ENCODE measurements at regions not wholly inside any gene's neighbourhood (a gene's known extent, or its start where the extent isn't known, plus 50 kb on each side); places are given as distances from the start of the nearest gene placed in this dataset.
A peak's percentile ranks its signal among the peaks of the same experiment; 100 is the strongest.

DNA sequence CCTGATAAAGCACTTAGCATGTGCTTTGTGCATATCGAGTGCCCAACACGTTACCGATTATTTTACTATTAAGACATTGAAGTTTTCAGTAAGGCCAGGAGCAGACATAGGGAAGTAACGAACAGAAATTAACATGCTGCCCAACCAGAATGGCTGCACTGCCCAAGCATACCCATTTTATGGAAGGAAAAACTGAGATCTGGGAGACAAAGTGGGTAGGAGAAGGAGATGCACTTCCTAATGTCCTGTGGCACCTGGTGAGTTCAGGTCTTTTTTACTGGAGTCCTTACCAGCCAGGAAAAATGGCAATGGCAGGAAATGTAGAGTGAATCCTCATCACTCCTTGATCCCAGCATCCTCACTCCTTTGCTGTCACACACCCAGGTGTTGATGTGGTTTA, 768.5 kb downstream of the MED13L start:
- Mint-ChIP-seq H3K9me3 (peaks cover 14% of the 10 kb centered on the region), H3K4me1 (peaks cover 32% of the 10 kb centered on the region), H3K4me3 (no peak overlapping the region), H3K27me3 (ENCODE audit: low read depth, poor library complexity) (peaks cover 9% of the 10 kb centered on the region), H3K36me3 (ENCODE audit: low read depth) (no peaks in the 10 kb centered on the region), H3K27ac (no peak overlapping the region)
- DNase-seq, result no peak
- TF ChIP-seq, protein P1, sequence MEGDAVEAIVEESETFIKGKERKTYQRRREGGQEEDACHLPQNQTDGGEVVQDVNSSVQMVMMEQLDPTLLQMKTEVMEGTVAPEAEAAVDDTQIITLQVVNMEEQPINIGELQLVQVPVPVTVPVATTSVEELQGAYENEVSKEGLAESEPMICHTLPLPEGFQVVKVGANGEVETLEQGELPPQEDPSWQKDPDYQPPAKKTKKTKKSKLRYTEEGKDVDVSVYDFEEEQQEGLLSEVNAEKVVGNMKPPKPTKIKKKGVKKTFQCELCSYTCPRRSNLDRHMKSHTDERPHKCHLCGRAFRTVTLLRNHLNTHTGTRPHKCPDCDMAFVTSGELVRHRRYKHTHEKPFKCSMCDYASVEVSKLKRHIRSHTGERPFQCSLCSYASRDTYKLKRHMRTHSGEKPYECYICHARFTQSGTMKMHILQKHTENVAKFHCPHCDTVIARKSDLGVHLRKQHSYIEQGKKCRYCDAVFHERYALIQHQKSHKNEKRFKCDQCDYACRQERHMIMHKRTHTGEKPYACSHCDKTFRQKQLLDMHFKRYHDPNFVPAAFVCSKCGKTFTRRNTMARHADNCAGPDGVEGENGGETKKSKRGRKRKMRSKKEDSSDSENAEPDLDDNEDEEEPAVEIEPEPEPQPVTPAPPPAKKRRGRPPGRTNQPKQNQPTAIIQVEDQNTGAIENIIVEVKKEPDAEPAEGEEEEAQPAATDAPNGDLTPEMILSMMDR (IDR thresholded peaks at IDR 0.05), result no peak

DNA sequence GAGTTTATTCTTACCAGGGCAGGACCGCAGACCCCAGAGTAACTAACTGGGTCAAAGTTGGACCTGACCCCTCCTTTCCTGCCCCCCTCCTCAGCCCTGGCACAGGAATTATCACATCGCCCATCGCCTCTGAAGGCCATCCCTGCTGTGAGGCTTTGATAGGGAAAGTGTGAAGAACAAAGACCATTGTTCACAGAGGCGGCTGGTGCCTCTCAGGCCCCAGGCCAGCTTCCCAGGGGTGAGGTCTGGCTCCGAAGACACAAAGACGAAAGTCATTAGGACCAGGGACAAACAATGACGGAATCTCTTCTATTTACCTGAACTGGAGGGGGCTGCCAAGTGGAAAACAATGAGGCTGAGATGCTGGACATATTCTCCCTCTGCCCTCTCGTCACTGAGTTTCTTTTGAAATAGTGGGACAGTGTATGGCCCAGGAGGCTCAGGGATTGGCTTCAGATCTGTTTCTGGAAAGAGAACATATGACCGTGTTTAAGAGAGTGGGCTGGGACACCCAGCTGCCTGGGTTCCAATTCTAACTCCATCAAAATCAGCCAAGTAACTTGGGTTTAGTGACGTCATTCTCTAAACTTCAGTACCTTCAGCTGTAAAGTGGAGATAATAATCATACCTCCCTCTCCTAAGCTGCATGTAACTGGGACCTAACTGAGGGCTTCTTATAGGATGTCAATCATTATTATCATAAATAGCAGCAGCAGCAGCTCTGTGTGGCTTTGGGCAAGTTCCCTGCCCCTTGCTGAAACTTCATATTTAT, 769.4 kb downstream of the MED13L start:
- Mint-ChIP-seq H3K4me3 (no peak overlapping the region), H3K27ac (no peak overlapping the region)

DNA sequence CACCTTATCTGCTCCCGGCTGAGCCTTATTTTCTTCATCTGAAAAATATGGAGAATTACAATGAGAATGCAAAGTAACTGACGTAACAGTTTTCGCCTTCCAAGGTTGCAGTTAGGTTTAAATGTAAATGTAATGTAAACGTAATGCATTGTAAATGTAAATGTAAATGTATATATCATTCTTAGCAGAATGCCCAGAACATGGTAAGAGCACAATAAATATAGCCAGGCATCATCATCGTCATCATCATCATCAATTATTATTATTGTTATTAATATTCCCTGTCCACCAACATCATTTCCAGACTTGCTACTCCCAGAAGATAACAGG, 770.0 kb downstream of the MED13L start:
- DNase-seq, result no peak
- H3K27ac Mint-ChIP-seq, result no peak overlapping the region
- no peaks in the 10 kb centered on the region for H3K9me3 Mint-ChIP-seq
- H3K4me1 Mint-ChIP-seq, result peaks cover 36% of the 10 kb centered on the region
- no peaks in the 10 kb centered on the region for H3K36me3 Mint-ChIP-seq (ENCODE audit: low read depth)
- peaks cover 10% of the 10 kb centered on the region for H3K27me3 Mint-ChIP-seq (ENCODE audit: low read depth, poor library complexity)
- TF ChIP-seq, protein P1 (IDR thresholded peaks at IDR 0.05), result no peak
- H3K4me3 Mint-ChIP-seq, result no peak overlapping the region

More for the DNA sequence above, 769.4 kb downstream of the MED13L start:
- Mint-ChIP-seq H3K4me1 (peaks cover 36% of the 10 kb centered on the region), H3K36me3 (ENCODE audit: low read depth) (no peaks in the 10 kb centered on the region), H3K27me3 (ENCODE audit: low read depth, poor library complexity) (peaks cover 9% of the 10 kb centered on the region), H3K9me3 (peaks cover 6% of the 10 kb centered on the region)
- DNase-seq, result no peak
- TF ChIP-seq, protein P1 (IDR thresholded peaks at IDR 0.05), result no peak

DNA sequence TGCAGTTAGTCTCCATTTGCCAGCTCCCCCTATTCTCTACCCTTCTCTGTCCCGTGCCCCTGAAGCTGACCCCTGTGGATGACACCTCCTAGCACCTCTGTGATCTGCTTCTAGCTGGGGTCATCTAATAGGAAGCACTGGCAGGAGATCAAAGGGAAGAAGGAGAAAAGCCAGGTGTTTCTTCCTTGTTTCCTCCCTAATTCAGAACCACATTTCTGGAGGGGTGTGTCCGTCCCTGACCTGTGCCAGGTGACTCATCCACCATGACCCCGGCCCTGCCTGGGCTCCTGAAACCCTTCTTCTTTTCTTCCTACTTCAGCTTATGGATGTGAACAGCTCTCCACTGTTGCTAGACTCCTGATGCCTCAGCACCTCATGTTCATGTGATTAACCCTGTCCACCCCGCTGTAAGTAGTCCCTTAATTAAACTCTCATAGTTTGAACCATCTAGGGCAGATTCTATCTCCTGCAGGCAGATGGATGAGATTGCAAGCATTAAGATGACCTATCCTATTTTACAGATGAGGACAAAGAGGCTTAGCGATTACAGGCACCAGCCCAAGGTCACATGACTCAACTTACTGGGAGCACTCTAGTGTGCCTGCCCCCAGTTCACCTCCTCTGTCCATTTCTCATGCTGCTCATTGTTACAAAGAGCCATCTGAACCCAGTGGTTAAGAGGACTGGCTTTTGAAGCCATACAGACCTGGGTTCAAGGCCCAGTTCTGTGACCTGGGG, 770.5 kb downstream of the MED13L start:
- DNase-seq, result no peak
- Mint-ChIP-seq H3K4me3 (no peak overlapping the region), H3K4me1 (peaks cover 36% of the 10 kb centered on the region), H3K27ac (no peak overlapping the region), H3K9me3 (no peaks in the 10 kb centered on the region), H3K27me3 (ENCODE audit: low read depth, poor library complexity) (peaks cover 15% of the 10 kb centered on the region), H3K36me3 (ENCODE audit: low read depth) (no peaks in the 10 kb centered on the region)
- TF ChIP-seq, protein P1 (IDR thresholded peaks at IDR 0.05), result no peak

DNA sequence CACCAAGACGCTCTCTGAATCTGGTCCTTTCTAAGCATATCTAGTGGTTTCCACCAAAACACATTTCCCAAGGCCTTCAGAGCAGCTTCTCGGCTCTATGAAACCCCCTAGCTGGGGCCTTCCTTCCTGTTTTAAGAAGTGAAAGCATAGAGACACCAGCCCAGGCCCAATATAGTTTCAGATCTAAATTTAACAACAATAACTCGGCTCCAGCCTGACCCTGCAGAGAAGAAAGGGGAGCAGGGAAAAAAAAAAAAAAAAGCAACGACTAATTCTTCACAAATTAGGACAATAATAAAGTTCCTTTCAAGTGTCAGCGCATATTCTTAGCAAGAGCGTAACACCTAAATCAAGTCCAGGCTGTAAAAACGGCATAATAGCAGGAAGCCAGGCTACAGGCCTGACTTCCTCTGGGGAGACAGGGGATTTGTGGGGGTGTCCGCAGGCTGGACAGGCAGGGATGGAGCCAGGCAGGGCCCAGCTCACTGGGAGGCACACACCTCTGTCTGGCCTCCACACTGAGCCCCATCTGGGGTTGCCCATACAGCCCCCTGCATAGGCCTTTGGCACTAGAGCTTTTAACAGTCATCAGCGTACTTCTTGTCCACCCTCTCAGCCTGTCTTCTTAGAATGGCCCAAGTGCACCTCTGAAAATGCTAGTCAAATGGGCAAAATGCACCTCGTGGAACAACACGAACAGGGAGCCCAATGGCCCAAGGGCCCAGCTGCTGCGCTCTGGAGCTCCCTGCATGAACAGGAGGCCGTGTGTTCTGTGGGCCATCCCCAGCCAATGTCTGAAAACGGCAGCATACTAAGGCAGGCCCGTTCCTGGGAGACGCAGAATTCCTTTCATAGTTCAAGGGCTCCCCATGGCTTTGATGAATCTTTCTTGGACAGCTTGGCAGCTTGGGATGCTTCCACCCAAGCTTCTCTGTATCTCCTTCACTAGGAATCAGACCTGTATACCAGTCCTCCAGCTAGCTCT, 772.9 kb downstream of the MED13L start:
- TF ChIP-seq, protein P1 (IDR thresholded peaks at IDR 0.05), result no peak
- H3K36me3 Mint-ChIP-seq (ENCODE audit: low read depth), result no peaks in the 10 kb centered on the region
- DNase-seq, result no peak
- H3K4me1 Mint-ChIP-seq, result peaks cover 36% of the 10 kb centered on the region
- H3K27me3 Mint-ChIP-seq (ENCODE audit: low read depth, poor library complexity), result peaks cover 12% of the 10 kb centered on the region
- no peak overlapping the region for H3K4me3 Mint-ChIP-seq
- peak overlapping the region; percentile 83 for H3K27ac Mint-ChIP-seq
- H3K9me3 Mint-ChIP-seq, result no peaks in the 10 kb centered on the region

Data from nephron progenitor cell (in vitro differentiated cells).